Coronary artery (tissue), 2 donors: ENCODE measurements at regions not wholly inside any gene's neighbourhood (a gene's known extent, or its start where the extent isn't known, plus 50 kb on each side); places are given as distances from the start of the nearest gene placed in this dataset.
"Not testable (repeated sequence)": the region's sequence is repeated elsewhere in the genome, so short reads cannot be mapped to it uniquely, and the experiment has no call there.

Source experiments
- DNase-seq: peaks from one replicate; pipeline ENCODE4 v3.0.0-alpha.2; 2017; ENCODE audit warnings: low spot score
- H3K27ac ChIP-seq, 2 donors: fragments of 200-600 bp; sonication (generic); one replicate each; pipeline ENCODE4 v1.5.1; 2016 to 2019
- H3K4me3 ChIP-seq: fragments of 200-600 bp; sonication (generic); 2 replicates; pipeline ENCODE4 v1.5.1; 2016; ENCODE audit warnings: mild to moderate bottlenecking, moderate library complexity
- CTCF ChIP-seq: fragments of 200-600 bp; sonication (generic); IDR thresholded peaks from one replicate; pipeline ENCODE4 v1.5.1; 2019; ENCODE audit warnings: antibody characterized with exemption

DNA sequence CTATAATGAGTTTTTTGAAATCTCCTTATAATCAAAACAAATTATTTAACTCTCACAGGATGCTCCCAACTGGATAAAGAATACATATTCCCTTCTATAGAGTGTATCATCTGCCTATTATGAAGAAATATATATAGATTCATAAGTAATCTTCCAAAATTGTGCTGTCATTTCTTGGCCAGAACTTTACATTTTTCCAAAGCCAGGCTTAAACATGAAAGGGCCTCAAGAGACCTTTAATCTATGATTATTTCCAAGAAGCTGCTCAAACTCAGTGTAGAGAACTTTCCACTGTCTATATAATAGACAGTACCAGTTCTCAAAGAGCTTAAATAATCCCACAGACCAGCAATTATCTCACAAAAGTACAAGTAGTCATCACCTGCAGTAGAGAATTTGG is 211.0 kb downstream of the AKAIN1 start:
- DNase-seq = no peak
- Histone ChIP-seq H3K27ac (no peak overlapping the region), H3K4me3 (no peak overlapping the region)
- TF ChIP-seq CTCF = no peak

GRCh38 chr18:4961121-4961909 is 235.7 kb downstream of the AKAIN1 start:
- no peak overlapping the region for H3K4me3 ChIP-seq
- TF ChIP-seq CTCF = no peak

GRCh38 chr18:4960578-4960977 is 236.5 kb downstream of the AKAIN1 start:
- DNase-seq = no peak
- Histone ChIP-seq H3K27ac (no peak overlapping the region), H3K4me3 (no peak overlapping the region)
- TF ChIP-seq CTCF = no peak

More at GRCh38 chr18:4961121-4961909, 235.7 kb downstream of the AKAIN1 start:
- no peak for DNase-seq
- H3K27ac ChIP-seq = no peak overlapping the region

DNA sequence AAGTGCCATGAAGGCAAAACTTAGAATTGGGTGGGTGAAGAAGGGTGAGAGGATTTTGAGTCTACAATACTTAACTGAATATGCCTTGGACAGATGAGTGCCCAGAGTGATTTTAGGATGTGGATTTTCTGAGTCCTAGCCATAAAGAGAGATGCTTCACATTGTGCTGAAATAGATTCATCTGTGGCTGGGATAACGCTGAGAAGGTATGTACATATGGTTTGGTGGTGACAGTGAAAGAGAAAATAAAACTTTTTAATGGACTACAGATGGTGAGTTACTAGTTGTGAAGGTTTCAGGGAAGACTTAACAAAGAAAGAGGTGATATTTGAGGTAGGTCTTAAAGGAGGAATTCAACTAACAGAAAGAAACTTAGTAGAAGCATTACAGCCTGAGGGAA is 265.8 kb downstream of the AKAIN1 start:
- TF ChIP-seq CTCF = no peak
- Histone ChIP-seq H3K27ac (no peak overlapping the region), H3K4me3 (no peak overlapping the region)
- DNase-seq = no peak

GRCh38 chr18:4921548-4921947 is 275.5 kb downstream of the AKAIN1 start:
- DNase-seq = no peak
- TF ChIP-seq CTCF = no peak
- no peak overlapping the region for H3K27ac ChIP-seq
- H3K4me3 ChIP-seq = no peak overlapping the region

- not testable (repeated sequence) for H3K27ac ChIP-seq, DNase-seq, H3K4me3 ChIP-seq
Measured at GRCh38 chr18:4917509-4917908, 279.5 kb downstream of the AKAIN1 start.

GRCh38 chr18:4908328-4908727 is 288.7 kb downstream of the AKAIN1 start:
- Histone ChIP-seq H3K4me3 (no peak overlapping the region), H3K27ac (no peak overlapping the region)
- DNase-seq = no peak
- TF ChIP-seq CTCF = no peak
